Keratinocyte (primary cell): ENCODE measurements at regions not wholly inside any gene's neighbourhood (a gene's known extent, or its start where the extent isn't known, plus 50 kb on each side); places are given as distances from the start of the nearest gene placed in this dataset.

ENCODE experiments used
- CTCF ChIP-seq, 3 experiments: IDR thresholded peaks in 1 of 3; conservative IDR thresholded peaks in 1 of 3; optimal IDR thresholded peaks in 1 of 3; 2 replicates in 2 of 3; 3 replicates in 1 of 3; pipeline versions ENCODE3 to v1.5.1; 2011; ENCODE audit warnings: low read length in 3 of 3, mild to moderate bottlenecking in 3 of 3, moderate library complexity in 2 of 3, control low read depth in 1 of 3, inconsistent platforms in 1 of 3; ENCODE audit not compliant: insufficient read depth in 2 of 3; ENCODE audit errors: extremely low read depth in 1 of 3
- EZH2 ChIP-seq: IDR thresholded peaks from one replicate; pipeline ENCODE4 v1.6.1; 2012; ENCODE audit warnings: inconsistent platforms, mild to moderate bottlenecking, low read length, moderate library complexity

GRCh38 chr2:19801367-19802080 is 100.3 kb downstream of the TTC32 start:
- no peak for TF ChIP-seq CTCF (optimal IDR thresholded peaks at IDR 0.05 in 1 of 3, IDR thresholded peaks at IDR 0.05 in 1 of 3, conservative IDR thresholded peaks at IDR 0.05 in 1 of 3; ENCODE audit: extremely low read depth in 1 of 3, insufficient read depth in 2 of 3, low read length in 3 of 3)
- TF ChIP-seq EZH2, result no peak
